LNCAP (cell line): ENCODE measurements at regions not wholly inside any gene's neighbourhood (a gene's known extent, or its start where the extent isn't known, plus 50 kb on each side); places are given as distances from the start of the nearest gene placed in this dataset.

Experiments used
- TF ChIP-seq, protein P1 (sequence below): fragments of 450-650 bp; IDR thresholded peaks from 2 replicates; pipeline ENCODE4 v1.5.1; 2017; ENCODE audit warnings: mild to moderate bottlenecking

- TF ChIP-seq, protein P1, sequence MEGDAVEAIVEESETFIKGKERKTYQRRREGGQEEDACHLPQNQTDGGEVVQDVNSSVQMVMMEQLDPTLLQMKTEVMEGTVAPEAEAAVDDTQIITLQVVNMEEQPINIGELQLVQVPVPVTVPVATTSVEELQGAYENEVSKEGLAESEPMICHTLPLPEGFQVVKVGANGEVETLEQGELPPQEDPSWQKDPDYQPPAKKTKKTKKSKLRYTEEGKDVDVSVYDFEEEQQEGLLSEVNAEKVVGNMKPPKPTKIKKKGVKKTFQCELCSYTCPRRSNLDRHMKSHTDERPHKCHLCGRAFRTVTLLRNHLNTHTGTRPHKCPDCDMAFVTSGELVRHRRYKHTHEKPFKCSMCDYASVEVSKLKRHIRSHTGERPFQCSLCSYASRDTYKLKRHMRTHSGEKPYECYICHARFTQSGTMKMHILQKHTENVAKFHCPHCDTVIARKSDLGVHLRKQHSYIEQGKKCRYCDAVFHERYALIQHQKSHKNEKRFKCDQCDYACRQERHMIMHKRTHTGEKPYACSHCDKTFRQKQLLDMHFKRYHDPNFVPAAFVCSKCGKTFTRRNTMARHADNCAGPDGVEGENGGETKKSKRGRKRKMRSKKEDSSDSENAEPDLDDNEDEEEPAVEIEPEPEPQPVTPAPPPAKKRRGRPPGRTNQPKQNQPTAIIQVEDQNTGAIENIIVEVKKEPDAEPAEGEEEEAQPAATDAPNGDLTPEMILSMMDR: no peak
Observed at GRCh38 chr4:34920032-34920431, 1324.3 kb downstream of the ARAP2 start.

DNA sequence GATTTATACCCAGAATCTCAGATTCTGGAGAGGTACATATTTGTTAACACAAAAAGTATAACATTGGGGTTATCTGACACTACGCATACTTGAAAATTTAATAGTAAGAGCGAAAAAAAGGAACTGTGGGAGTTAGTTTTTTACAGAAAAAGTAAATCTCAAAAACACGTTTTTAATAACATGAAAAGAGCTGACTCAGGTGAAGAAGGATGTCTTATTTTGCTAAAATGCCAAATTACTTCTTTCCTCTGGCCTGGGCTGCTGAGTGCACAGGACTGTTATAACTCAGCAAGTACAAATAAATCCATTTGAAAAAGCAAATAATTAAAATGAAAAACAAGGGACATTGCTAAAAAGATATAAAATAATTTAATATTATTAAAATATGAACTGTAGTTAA lies 1322.9 kb downstream of the ARAP2 start:
- TF ChIP-seq, protein P1: no peak

- TF ChIP-seq, protein P1: no peak
Observed at GRCh38 chr4:34922325-34922724, 1322.0 kb downstream of the ARAP2 start.

DNA sequence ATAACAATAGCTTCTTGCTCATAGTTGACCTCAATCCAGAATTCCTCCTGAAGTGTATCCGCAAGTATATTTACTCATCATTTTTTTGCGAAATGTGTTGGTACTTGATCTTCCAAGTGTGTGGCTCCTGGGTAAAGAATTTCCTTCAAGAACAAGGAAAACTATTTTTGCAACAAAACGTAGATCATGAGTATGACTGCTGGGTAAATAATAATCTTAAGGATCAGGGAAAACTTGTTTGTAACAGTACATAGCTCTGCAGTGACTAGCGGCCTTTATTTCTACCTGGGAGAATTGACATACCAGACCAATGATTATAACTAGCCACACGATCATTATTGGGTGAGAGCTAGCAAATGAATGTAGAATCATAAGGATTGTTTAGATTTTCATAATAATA lies 1311.7 kb downstream of the ARAP2 start:
- TF ChIP-seq, protein P1: no peak

- TF ChIP-seq, protein P1: no peak
Observed at GRCh38 chr4:34935739-34936138, 1308.6 kb downstream of the ARAP2 start.

DNA sequence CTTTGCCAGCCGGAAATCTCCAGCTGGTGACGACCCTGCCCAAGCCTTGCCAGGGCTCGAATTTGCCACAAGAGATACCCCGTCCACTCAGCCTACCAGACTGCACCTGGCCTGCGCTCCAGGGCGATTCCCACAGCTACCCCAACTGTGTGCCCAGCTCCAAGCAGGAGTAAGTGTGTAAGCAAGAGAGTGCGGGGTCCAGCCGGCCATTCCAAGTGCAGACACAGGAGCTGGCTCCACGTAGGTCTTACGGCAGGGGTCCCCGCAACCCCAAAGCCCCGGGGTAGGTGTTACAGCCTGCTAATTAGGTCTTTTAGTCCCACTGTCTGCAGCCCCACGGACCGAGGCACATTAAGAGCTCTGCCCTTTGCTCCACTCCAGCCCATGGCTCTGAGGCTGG lies 1305.2 kb downstream of the ARAP2 start:
- TF ChIP-seq, protein P1: no peak

DNA sequence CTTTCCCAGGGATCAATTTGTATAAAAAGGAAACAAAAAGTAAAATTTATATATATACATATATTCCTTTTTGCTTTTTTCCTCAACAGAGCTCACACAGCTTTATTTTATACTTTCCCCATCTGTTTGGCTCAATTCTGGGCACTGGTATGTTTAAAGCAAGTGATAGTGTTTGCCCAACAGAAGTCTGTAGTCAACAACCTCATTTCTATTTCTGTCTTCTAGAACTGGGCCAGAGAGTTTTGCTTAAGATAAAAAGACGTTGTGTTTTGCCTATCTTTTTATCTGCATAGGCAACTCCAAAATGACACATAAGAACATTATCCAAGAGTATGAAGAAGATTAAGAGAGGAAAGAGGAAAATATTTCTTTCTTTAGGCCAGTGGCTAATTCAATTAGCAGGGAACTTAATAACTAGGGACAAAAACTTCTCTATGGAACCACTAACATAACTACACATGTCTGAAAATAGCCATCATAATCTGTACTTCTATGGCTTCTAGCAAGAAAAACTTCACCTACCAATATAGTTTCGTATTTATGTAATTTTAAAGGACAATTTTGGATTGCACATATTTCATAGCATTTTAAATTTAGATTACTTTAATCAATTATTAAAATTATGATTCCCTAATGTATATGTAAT lies 1300.5 kb downstream of the ARAP2 start:
- TF ChIP-seq, protein P1: no peak

DNA sequence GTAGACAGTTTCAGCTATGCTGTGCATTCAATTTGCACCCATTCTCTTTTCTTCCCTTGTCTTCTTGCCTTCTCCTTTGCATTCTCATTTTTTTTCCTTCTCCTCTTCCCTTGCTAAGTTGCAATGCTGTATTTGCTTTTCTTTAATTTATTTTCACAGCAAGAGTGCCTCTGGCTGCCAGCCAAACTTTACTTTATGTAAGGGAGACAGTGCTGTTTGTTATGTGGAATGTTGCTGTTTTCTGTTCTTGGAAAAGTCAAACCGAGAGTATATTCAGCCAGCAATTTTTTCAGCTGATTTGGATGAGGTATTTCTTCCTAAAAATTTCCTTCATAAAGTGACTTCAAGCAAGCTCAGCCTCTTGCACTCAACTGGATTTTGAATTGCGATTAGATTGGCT lies 1293.4 kb downstream of the ARAP2 start:
- TF ChIP-seq, protein P1: no peak
